ENCODE measurements at regions not wholly inside any gene's neighbourhood (a gene's known extent, or its start where the extent isn't known, plus 50 kb on each side); places are given as distances from the start of the nearest gene placed in this dataset.

DNA sequence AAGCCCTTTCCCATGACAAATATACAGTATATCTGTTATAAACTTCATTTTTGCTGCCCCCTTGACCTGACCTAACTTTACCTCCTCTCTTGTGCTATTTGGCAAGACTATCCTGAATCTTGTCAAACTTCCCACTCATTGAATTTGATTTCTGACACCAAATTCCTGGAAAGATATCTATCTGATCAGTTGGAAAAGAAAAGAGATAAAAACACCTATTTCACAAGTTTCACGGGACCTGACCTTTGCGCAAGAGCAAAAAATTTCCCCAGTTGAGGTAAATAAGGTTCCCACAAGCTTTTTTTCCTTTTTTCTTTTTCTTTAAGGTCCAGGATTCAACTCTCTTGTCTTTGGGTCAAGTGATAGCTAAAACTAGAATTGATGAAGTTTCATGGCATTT, 189.2 kb upstream of the LPP start:
- TF ChIP-seq, protein P1, sequence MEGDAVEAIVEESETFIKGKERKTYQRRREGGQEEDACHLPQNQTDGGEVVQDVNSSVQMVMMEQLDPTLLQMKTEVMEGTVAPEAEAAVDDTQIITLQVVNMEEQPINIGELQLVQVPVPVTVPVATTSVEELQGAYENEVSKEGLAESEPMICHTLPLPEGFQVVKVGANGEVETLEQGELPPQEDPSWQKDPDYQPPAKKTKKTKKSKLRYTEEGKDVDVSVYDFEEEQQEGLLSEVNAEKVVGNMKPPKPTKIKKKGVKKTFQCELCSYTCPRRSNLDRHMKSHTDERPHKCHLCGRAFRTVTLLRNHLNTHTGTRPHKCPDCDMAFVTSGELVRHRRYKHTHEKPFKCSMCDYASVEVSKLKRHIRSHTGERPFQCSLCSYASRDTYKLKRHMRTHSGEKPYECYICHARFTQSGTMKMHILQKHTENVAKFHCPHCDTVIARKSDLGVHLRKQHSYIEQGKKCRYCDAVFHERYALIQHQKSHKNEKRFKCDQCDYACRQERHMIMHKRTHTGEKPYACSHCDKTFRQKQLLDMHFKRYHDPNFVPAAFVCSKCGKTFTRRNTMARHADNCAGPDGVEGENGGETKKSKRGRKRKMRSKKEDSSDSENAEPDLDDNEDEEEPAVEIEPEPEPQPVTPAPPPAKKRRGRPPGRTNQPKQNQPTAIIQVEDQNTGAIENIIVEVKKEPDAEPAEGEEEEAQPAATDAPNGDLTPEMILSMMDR (IDR thresholded peaks at IDR 0.05), result no peak
- no peak for TF ChIP-seq EZH2 (IDR thresholded peaks at IDR 0.05; ENCODE audit: borderline replicate concordance, insufficient read depth, low read depth, low read length, poor library complexity, severe bottlenecking)

Measured in B cell (primary cell).